GM18507 (cell line): ENCODE measurements at regions not wholly inside any gene's neighbourhood (a gene's known extent, or its start where the extent isn't known, plus 50 kb on each side); places are given as distances from the start of the nearest gene placed in this dataset.
A peak's percentile ranks its signal among the peaks of the same experiment; 100 is the strongest.
"Not testable (repeated sequence)": the region's sequence is repeated elsewhere in the genome, so short reads cannot be mapped to it uniquely, and the experiment has no call there.

Source experiments
- DNase-seq: peaks from one replicate; pipeline ENCODE4 v3.0.0; 2011; ENCODE audit warnings: low read depth; ENCODE audit not compliant: insufficient read length; ENCODE audit errors: extremely low spot score
- FAIRE-seq: peaks from 2 replicates; lab custom pipeline; 2011; peaks lifted over from hg19 to GRCh38; lab: Jason Lieb, UNC

DNA sequence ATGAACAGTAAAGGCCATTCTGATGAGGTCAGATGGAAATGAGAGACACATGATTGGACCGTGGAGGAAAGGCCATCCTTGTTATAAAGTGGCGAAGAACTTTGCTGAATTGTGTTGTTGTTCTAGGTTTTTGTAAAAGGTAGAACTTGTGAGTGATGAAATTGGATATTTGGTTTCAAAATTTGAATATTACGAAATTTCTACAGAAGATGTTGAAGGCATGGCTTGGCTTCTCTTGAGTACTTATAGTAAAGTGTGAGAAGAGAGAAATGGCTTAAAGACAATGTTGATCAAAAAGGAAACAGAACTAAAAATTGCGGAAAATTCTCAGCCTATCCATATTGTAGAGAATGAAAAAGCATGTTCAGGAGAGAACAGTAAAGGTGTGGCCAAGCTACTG lies 166.6 kb upstream of the S1PR3 start:
- no peak for FAIRE-seq
- no peak for DNase-seq

DNA sequence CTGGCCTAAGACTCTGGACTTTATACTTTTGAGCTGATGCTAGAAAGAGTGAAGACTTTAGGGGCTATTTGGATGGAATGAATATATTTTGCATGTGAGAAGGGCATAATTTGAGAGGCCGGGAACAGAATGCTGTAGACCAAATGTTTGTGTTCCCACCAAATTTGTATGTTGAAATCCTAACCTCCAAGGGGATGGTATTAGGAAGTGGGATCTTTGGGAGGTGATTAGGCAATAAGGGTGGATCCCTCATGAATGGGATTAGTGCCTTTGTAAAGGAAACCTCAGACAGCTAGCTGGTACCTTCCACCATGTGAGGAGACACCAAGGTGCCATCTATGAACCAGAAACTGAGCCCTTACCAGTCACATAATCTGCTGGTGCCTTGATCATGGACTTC lies 165.1 kb upstream of the S1PR3 start:
- FAIRE-seq = no peak

DNA sequence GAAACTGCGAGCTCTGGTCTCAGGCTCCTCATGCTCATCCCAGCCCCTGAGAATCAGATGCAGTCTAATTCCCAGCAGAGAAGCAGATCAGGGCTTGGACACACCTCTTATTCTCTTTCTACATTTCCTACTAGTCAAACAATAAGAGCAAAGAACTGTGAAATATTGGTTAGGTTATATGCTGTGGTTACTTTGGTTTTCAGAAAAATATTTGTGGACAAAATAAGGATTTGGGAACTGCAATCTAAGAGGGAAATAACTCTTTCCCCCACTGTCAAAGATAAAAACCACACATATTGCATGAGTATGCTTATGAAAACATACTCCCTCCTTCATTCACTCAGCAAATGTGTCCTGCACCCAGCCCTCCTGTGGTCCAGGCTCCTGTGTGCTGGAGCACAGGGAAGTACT lies 164.5 kb upstream of the S1PR3 start:
- FAIRE-seq (no peak), DNase-seq (no peak)

More for the DNA sequence above, 165.1 kb upstream of the S1PR3 start:
- no peak for DNase-seq

- no peak for FAIRE-seq
- no peak for DNase-seq
Measured at GRCh38 chr9:88828018-88828417, 163.2 kb upstream of the S1PR3 start.

GRCh38 chr9:88828492-88828974 lies 162.7 kb upstream of the S1PR3 start:
- DNase-seq (no peak), FAIRE-seq (no peak)

DNA sequence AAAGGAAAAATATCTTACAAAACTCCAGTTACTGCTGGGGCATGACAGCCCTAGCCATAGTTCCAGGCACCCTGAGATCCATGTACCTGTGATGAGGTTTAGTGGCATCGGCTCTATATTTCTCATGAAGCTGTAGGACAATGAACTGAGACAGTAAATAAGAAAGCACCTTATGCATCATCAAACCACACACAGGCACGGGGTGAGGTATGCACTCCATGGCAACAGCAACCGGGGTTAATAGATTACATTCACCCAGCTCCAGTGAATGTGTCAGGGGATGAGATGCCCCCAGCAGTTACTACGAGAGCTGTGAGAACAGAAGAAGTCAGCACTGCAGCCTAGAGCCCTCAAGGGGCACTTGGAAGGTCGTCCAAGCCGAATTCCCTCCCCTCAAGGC lies 162.0 kb upstream of the S1PR3 start:
- FAIRE-seq = no peak
- DNase-seq = no peak

GRCh38 chr9:88831713-88832407 lies 159.4 kb upstream of the S1PR3 start:
- no peak for FAIRE-seq
- no peak for DNase-seq

- FAIRE-seq (no peak), DNase-seq (no peak)
Measured at GRCh38 chr9:88833946-88834345, 157.3 kb upstream of the S1PR3 start.

GRCh38 chr9:88835038-88835466 lies 156.2 kb upstream of the S1PR3 start:
- FAIRE-seq (peak; percentile 69), DNase-seq (peak; percentile 17)

GRCh38 chr9:88835772-88836171 lies 155.5 kb upstream of the S1PR3 start:
- FAIRE-seq = no peak
- no peak for DNase-seq

DNA sequence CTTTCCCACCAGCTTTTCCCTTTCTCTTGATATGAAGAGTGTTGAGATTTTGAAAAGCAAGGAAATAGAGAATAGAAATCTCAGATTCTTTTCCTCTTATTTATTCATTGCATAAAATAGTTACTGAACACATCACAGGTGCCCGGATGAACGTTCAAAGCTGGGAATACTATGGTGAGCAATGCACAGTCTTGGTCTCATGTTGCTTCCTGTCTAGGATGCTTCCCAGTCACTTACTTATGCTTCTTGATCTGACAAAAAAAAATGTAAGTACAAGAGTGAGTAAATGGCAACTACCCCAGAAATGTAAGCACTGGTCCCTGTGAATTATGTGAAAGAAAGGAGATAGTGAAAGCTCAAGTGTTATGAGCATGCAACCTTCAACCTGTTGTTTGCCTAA lies 153.5 kb upstream of the S1PR3 start:
- no peak for FAIRE-seq

DNA sequence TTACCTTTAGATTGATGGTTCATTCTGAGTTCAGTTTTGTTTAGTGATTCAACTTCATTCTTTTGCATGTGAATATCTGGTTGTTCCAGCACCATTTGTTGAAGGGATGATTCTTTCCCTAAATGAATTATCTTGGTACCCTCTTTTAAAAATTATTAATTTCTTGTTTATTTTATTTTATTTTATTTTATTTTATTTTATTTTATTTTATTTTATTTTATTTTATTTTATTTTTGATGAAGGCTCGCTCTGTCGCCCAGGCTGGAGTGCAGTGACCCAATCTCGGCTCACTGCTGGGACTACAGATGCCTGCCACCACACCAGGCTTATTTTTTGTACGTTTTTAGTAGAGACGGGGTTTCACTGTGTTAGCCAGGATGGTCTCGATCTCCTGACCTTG lies 141.4 kb upstream of the S1PR3 start:
- not testable (repeated sequence) for FAIRE-seq, DNase-seq

More for the DNA sequence above, 153.5 kb upstream of the S1PR3 start:
- DNase-seq = no peak

- no peak for FAIRE-seq
Measured at GRCh38 chr9:88852794-88853193, 138.5 kb upstream of the S1PR3 start.

GRCh38 chr9:88870627-88871026 lies 120.6 kb upstream of the S1PR3 start:
- FAIRE-seq (no peak), DNase-seq (no peak)

More at GRCh38 chr9:88852794-88853193, 138.5 kb upstream of the S1PR3 start:
- no peak for DNase-seq

GRCh38 chr9:88871669-88872068 lies 119.6 kb upstream of the S1PR3 start:
- DNase-seq (no peak), FAIRE-seq (no peak)

DNA sequence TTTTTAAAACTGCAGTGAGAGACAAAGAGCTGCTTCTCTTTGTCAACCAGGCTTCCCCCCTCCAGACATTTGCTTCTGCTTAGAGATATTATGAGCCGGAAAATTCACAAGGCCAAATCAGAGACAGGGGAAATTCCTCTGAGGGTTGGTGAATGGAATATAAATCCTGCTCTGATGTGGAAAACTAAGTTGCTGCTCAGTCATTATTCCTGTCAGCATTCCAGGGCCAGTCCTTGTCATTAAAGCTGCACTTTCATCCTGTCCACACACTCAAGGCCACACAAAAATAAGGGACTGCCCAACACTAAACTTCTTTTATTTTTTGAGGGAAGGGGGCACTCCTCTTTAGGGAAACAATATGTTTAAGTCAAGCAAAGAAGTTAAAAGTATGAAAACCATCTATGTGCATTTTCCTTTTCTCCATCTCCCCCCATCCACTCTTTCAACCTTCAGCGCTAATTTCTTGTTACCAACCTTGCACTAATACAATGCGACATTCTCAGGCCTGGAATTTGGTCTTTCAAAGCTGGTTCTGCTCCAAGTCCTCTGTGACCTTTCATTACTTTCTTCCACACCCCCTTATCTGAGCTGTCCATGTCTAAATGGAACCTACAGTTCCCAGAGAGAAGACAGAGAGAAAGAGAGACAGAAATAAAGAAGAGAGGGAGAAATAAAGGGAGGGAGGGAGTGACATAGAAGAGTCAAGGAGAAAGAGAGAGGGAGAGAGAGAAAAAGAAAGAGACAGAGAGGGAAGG lies 118.9 kb upstream of the S1PR3 start:
- no peak for DNase-seq
- no peak for FAIRE-seq

- FAIRE-seq = no peak
- no peak for DNase-seq
Measured at GRCh38 chr9:88873635-88874034, 117.6 kb upstream of the S1PR3 start.

DNA sequence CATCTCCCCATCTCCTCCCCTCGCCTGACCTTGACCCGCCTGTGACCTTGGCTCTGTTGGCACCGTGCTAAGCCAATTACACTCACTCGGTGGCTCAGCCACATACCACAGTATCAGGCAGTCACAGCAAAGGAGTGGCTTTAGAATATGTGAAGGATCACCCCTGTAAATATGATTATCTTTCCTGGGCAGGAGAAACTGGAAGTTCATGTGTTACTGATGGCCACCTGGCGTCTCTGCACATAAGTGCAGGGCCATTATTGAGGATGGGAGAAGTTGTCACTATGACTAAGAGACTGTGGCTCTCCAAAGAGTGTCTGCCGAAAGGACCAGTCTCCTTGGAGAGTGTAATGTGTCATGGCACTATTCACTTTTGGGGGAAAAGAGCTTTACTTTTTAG lies 116.9 kb upstream of the S1PR3 start:
- no peak for FAIRE-seq
- DNase-seq = no peak

- FAIRE-seq (no peak), DNase-seq (no peak)
Measured at GRCh38 chr9:88875400-88876120, 115.7 kb upstream of the S1PR3 start.

- FAIRE-seq (no peak), DNase-seq (no peak)
Measured at GRCh38 chr9:88880199-88880598, 111.1 kb upstream of the S1PR3 start.
